H1 (cell line): ENCODE measurements at regions not wholly inside any gene's neighbourhood (a gene's known extent, or its start where the extent isn't known, plus 50 kb on each side); places are given as distances from the start of the nearest gene placed in this dataset.
A peak's percentile ranks its signal among the peaks of the same experiment; 100 is the strongest.

Experiments
- CTCF ChIA-PET: fragments of 300-600 bp; sonication (Branson Sonifier 250); formaldehyde crosslinking; loops from one replicate; lab custom pipeline; 2021; ENCODE audit not compliant: partially characterized antibody; lab: Charles Lee
- POLR2A ChIA-PET: fragments of 300-600 bp; sonication (Branson Sonifier 250); formaldehyde crosslinking; loops from one replicate; lab custom pipeline; 2021; ENCODE audit warnings: inconsistent platforms; ENCODE audit not compliant: partially characterized antibody; lab: Charles Lee
- DNase-seq, 2 experiments: peaks; one replicate each; pipeline versions ENCODE4 v3.0.0 to v3.0.0-alpha.2; 2010 to 2022; ENCODE audit warnings: low spot score in 2 of 2, low read depth in 1 of 2, mixed read lengths in 1 of 2
- FAIRE-seq: peaks from 2 replicates; lab custom pipeline; 2011; peaks lifted over from hg19 to GRCh38; lab: Jason Lieb, UNC
- H2AFZ ChIP-seq: 2 replicates; pipeline ENCODE4 v1.8.1; 2012; ENCODE audit warnings: low read length, inconsistent platforms
- H2AK5ac ChIP-seq: 2 replicates; pipeline ENCODE4 v1.6.1; 2013; ENCODE audit warnings: low read depth, low read length
- H2BK120ac ChIP-seq: replicated peaks from 2 replicates; pipeline ENCODE3; 2013; ENCODE audit warnings: low read depth, low read length, inconsistent platforms
- H2BK12ac ChIP-seq: 2 replicates; pipeline ENCODE4 v1.6.1; 2013; ENCODE audit warnings: low read depth, low read length
- H2BK15ac ChIP-seq: 2 replicates; pipeline ENCODE4 v1.6.1; 2013; ENCODE audit warnings: low read length
- H2BK20ac ChIP-seq: 2 replicates; pipeline ENCODE4 v1.6.1; 2013; ENCODE audit warnings: low read length
- H2BK5ac ChIP-seq: 2 replicates; pipeline ENCODE4 v1.6.1; 2013; ENCODE audit warnings: low read depth, low read length
- H3K14ac ChIP-seq: 2 replicates; pipeline ENCODE4 v1.6.1; 2013; ENCODE audit warnings: inconsistent platforms; ENCODE audit not compliant: insufficient read length
- H3K18ac ChIP-seq: 2 replicates; pipeline ENCODE4 v1.6.1; 2013; ENCODE audit warnings: low read length; ENCODE audit errors: extremely low read depth
- H3K23ac ChIP-seq: 2 replicates; pipeline ENCODE4 v1.6.1; 2013; ENCODE audit warnings: inconsistent platforms; ENCODE audit not compliant: insufficient read length
- H3K23me2 ChIP-seq: 2 replicates; pipeline ENCODE4 v1.6.1; 2013; ENCODE audit warnings: low read depth, low read length
- H3K27ac ChIP-seq: 2 replicates; pipeline ENCODE4 v1.6.1; 2011; ENCODE audit warnings: low read depth, low read length, inconsistent platforms
- H3K27me3 ChIP-seq, 4 experiments: replicated peaks in 1 of 4; 1 replicate in 1 of 4; 2 replicates in 3 of 4; pipeline versions ENCODE4 v1.6.1 to v1.8.1; 2011 to 2013; ENCODE audit warnings: low read length in 3 of 4, mild to moderate bottlenecking in 3 of 4, inconsistent platforms in 2 of 4, mixed read lengths in 2 of 4, moderate library complexity in 1 of 4; ENCODE audit not compliant: control insufficient read depth in 3 of 4, insufficient read depth in 3 of 4; ENCODE audit errors: extremely low read depth in 1 of 4
- H3K36me3 ChIP-seq, 4 experiments: 2 replicates each; pipeline versions ENCODE4 v1.6.1 to v1.8.1; 2011 to 2013; ENCODE audit warnings: mild to moderate bottlenecking in 4 of 4, low read length in 3 of 4, moderate library complexity in 2 of 4, control low read depth in 1 of 4, inconsistent platforms in 1 of 4; ENCODE audit not compliant: insufficient read depth in 4 of 4, control insufficient read depth in 2 of 4
- H3K4ac ChIP-seq: replicated peaks from 2 replicates; pipeline ENCODE3; 2013; ENCODE audit warnings: low read length, low read depth, mixed read lengths, inconsistent platforms; ENCODE audit not compliant: insufficient read length
- H3K4me1 ChIP-seq, 4 experiments: replicated peaks in 1 of 4; 1 replicate in 1 of 4; 2 replicates in 3 of 4; pipeline versions ENCODE4 v1.6.1 to v1.8.1; 2011 to 2013; ENCODE audit warnings: low read length in 3 of 4, inconsistent platforms in 2 of 4, mixed read lengths in 1 of 4; ENCODE audit not compliant: insufficient read depth in 4 of 4, control insufficient read depth in 3 of 4
- H3K4me2 ChIP-seq, 2 experiments: 2 replicates each; pipeline versions ENCODE4 v1.6.1 to v1.8.1; 2011 to 2013; ENCODE audit warnings: low read depth in 2 of 2, low read length in 2 of 2, control low read depth in 1 of 2, inconsistent platforms in 1 of 2, mild to moderate bottlenecking in 1 of 2; ENCODE audit not compliant: insufficient read depth in 1 of 2
- H3K4me3 ChIP-seq, 4 experiments: fragments of 200-600, 300-600 bp in 1 of 4; sonication (generic), shearing (Covaris generic), sonication (Bioruptor Twin) in 1 of 4; 2 replicates each; pipeline versions ENCODE4 v1.5.1 to v1.8.1; 2011 to 2016; ENCODE audit warnings: low read length in 4 of 4, low read depth in 3 of 4, control low read depth in 2 of 4, inconsistent platforms in 2 of 4, mild to moderate bottlenecking in 2 of 4, mixed read lengths in 1 of 4, moderate library complexity in 1 of 4; ENCODE audit not compliant: insufficient read depth in 2 of 4; ENCODE audit errors: extremely low read depth in 1 of 4
- H3K56ac ChIP-seq: replicated peaks from 2 replicates; pipeline ENCODE3; 2013; ENCODE audit warnings: low read depth, mild to moderate bottlenecking, mixed read lengths, low read length, inconsistent platforms; ENCODE audit not compliant: insufficient read length
- H3K79me1 ChIP-seq: 2 replicates; pipeline ENCODE4 v1.6.1; 2013; ENCODE audit warnings: low read depth, low read length, control low read depth
- H3K79me2 ChIP-seq, 2 experiments: 2 replicates each; pipeline versions ENCODE4 v1.6.1 to v1.8.1; 2012 to 2013; ENCODE audit warnings: low read length in 2 of 2, mild to moderate bottlenecking in 2 of 2, inconsistent platforms in 1 of 2; ENCODE audit not compliant: insufficient read depth in 2 of 2, control insufficient read depth in 1 of 2
- H3K9ac ChIP-seq, 4 experiments: replicated peaks in 1 of 4; 1 replicate in 1 of 4; 2 replicates in 3 of 4; pipeline versions ENCODE4 v1.6.1 to v1.8.1; 2011 to 2013; ENCODE audit warnings: low read depth in 3 of 4, low read length in 3 of 4, control low read depth in 2 of 4, mild to moderate bottlenecking in 2 of 4, moderate library complexity in 2 of 4, inconsistent platforms in 1 of 4; ENCODE audit errors: extremely low read depth in 1 of 4
- H3K9me3 ChIP-seq, 2 experiments: 2 replicates each; pipeline versions ENCODE4 v1.6.1 to v1.8.1; 2012 to 2013; ENCODE audit warnings: mild to moderate bottlenecking in 2 of 2, moderate library complexity in 2 of 2, control low read depth in 1 of 2, inconsistent platforms in 1 of 2, low read depth in 1 of 2, low read length in 1 of 2, mixed read lengths in 1 of 2; ENCODE audit not compliant: insufficient read depth in 2 of 2
- H4K20me1 ChIP-seq, 2 experiments: replicated peaks in 1 of 2; 2 replicates each; pipeline versions ENCODE3 to v1.8.1; 2011 to 2013; ENCODE audit warnings: inconsistent platforms in 2 of 2, low read length in 2 of 2, mild to moderate bottlenecking in 1 of 2; ENCODE audit not compliant: insufficient read depth in 2 of 2, control insufficient read depth in 1 of 2
- H4K5ac ChIP-seq: 2 replicates; pipeline ENCODE4 v1.6.1; 2013; ENCODE audit warnings: low read length, low read depth, mixed read lengths, inconsistent platforms; ENCODE audit not compliant: insufficient read length
- H4K8ac ChIP-seq: 2 replicates; pipeline ENCODE4 v1.8.0; 2013; ENCODE audit warnings: mild to moderate bottlenecking, moderate library complexity, low read length, inconsistent platforms; ENCODE audit not compliant: insufficient read depth; ENCODE audit errors: extremely low read depth
- H4K91ac ChIP-seq: replicated peaks from 2 replicates; pipeline ENCODE3; 2013; ENCODE audit warnings: low read length, mixed read lengths, inconsistent platforms; ENCODE audit not compliant: insufficient read length
- BACH1 ChIP-seq: IDR thresholded peaks from 2 replicates; pipeline ENCODE4 v1.6.1; 2012; ENCODE audit warnings: low read length, improper control_type of control experiment
- EZH2 ChIP-seq: fragments of 200-600 bp; sonication (generic); IDR thresholded peaks from 2 replicates; pipeline ENCODE4 v1.7.1; 2012; ENCODE audit warnings: low read depth, mild to moderate bottlenecking, moderate library complexity, low read length, inconsistent platforms; ENCODE audit not compliant: severe bottlenecking
- KDM4A ChIP-seq: IDR thresholded peaks from one replicate; pipeline ENCODE4 v1.7.1; 2012; ENCODE audit warnings: low read depth, mild to moderate bottlenecking, moderate library complexity, low read length, inconsistent platforms; ENCODE audit not compliant: severe bottlenecking
- MAFK ChIP-seq: IDR thresholded peaks from 2 replicates; pipeline ENCODE4 v1.6.1; 2012; ENCODE audit warnings: low read depth, mild to moderate bottlenecking, improper control_type of control experiment, low read length
- RAD21 ChIP-seq, 2 experiments: IDR thresholded peaks in 1 of 2; conservative IDR thresholded peaks in 1 of 2; 2 replicates each; pipeline ENCODE4 v1.6.1; 2011; ENCODE audit warnings: low read depth in 2 of 2, low read length in 2 of 2, improper control_type of control experiment in 1 of 2, inconsistent platforms in 1 of 2, mild to moderate bottlenecking in 1 of 2, moderate library complexity in 1 of 2
- RBBP5 ChIP-seq: IDR thresholded peaks from 2 replicates; pipeline ENCODE4 v1.7.1; 2012; ENCODE audit warnings: low read depth, mild to moderate bottlenecking, inconsistent platforms, low read length, moderate library complexity, borderline replicate concordance
- RXRA ChIP-seq: IDR thresholded peaks from 2 replicates; pipeline ENCODE4 v1.6.1; 2011; ENCODE audit warnings: low read depth, mild to moderate bottlenecking, low read length, moderate library complexity; ENCODE audit not compliant: insufficient read depth
- SRF ChIP-seq: IDR thresholded peaks from 2 replicates; pipeline ENCODE4 v1.6.1; 2011; ENCODE audit warnings: mild to moderate bottlenecking, low read depth, low read length, moderate library complexity
- SUZ12 ChIP-seq: fragments of 200-600 bp; sonication (generic); IDR thresholded peaks from 2 replicates; pipeline ENCODE4 v1.6.1; 2012; ENCODE audit warnings: mild to moderate bottlenecking, inconsistent platforms, low read length, moderate library complexity, mixed read lengths
- TBP ChIP-seq: IDR thresholded peaks from 2 replicates; pipeline ENCODE4 v1.6.1; 2011; ENCODE audit warnings: low read depth, low read length, improper control_type of control experiment
- WGBS, 2 experiments: shearing (Covaris generic) in 1 of 2; methylation state at CpG; one replicate each; pipeline versions ENCODE4 v1.1.6 to v1.1.7; 2013 to 2015; ENCODE audit warnings: low lambda C conversion rate in 2 of 2, mixed read lengths in 2 of 2, inconsistent platforms in 1 of 2, low coverage in 1 of 2, missing lambda C conversion rate in 1 of 2; ENCODE audit not compliant: insufficient replicate concordance in 2 of 2, insufficient coverage in 1 of 2, insufficient read length in 1 of 2; ENCODE audit errors: extremely low coverage in 1 of 2, missing lambda C conversion rate in 1 of 2; 5-methylcytosine and 5-hydroxymethylcytosine counted together
- TF ChIP-seq, protein P1 (sequence below): IDR thresholded peaks from 2 replicates; pipeline ENCODE4 v1.6.1; 2012; ENCODE audit warnings: low read length, inconsistent platforms

DNA sequence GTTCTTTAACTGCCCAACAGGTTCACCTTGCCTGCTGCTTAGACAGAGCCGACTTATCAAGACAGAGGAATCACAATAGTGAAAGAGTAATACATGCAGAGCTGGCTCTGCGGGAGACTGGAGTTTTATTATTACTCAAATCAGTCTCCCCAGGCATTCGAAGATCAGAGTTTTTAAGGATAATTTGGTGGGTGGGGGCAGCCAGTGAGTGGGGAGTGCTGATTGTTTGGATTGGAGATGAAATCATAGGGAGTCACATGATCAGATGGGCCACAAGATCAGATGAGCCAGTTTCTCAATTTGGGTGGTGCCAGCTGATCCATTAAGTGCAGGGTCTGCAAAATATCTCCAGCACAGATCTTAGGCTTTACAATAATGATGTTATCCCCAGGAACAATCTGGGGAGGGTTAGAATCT is 131.3 kb downstream of the AKR1D1 start:
- Histone ChIP-seq H2BK12ac (peak overlapping the region; percentile 62; the same call in 1 of the 2 replicates), H2BK15ac (no peak overlapping the region), H3K14ac (no peak overlapping the region), H3K79me1 (no peaks in the 10 kb centered on the region), H4K5ac (peak overlapping the region; percentile 79), H4K20me1 (no peaks in the 10 kb centered on the region), H2AFZ (no peak overlapping the region), H2BK20ac (peak overlapping the region; percentile 77), H4K91ac (no peak overlapping the region), H2AK5ac (peak overlapping the region; percentile 87), H3K23me2 (no peaks in the 10 kb centered on the region), H3K79me2 (no peaks in the 10 kb centered on the region), H3K18ac (peak overlapping the region; percentile 96), H3K4ac (no peak overlapping the region), H3K4me2 (peak overlapping the region; percentile 12 to 46; a peak in 2 of 4 replicates), H3K4me3 (peak overlapping the region in 1 of 4 experiments; percentile 21; a peak in 1 of 8 replicates), H2BK5ac (peak overlapping the region; percentile 99), H3K9me3 (no peaks in the 10 kb centered on the region), H4K8ac (no peak overlapping the region), H3K27ac (peak overlapping the region; percentile 78), H3K23ac (no peak overlapping the region), H3K9ac (no peak overlapping the region), H3K4me1 (peaks cover 14 to 39% (median 31%) of the 10 kb centered on the region in 4 experiments), H3K56ac (no peak overlapping the region), H2BK120ac (peak overlapping the region; percentile 84), H3K36me3 (no peaks in the 10 kb centered on the region; a peak in 1 of 8 replicates), H3K27me3 (no peaks in the 10 kb centered on the region; a peak in 2 of 7 replicates)
- DNase-seq (peak; percentile 67 to 76), FAIRE-seq (no peak)
- 2% methylated on average over 3 of the region's 3 CpGs; no CpG with 5 or more reads in 1 of the 2 experiments for WGBS, 2 experiments
- ChIA-PET CTCF (interaction anchor here (0.8 to 2.2 kb wide), 3 partner anchors 15 to 143 kb away, joined by 3 to 4 read pairs (median 4); no protein-coding TSS in a partner anchor), POLR2A (interaction anchor here (0.7 to 3.9 kb wide), 14 partner anchors 10 to 319 kb away, joined by 3 to 27 read pairs (median 4); partner anchors contain the start of gene TRIM24)
- no peak for TF ChIP-seq TBP
- no peak for TF ChIP-seq SRF
- no peak for TF ChIP-seq BACH1
- TF ChIP-seq RAD21 (IDR thresholded peaks at IDR 0.05 in 1 of 2, conservative IDR thresholded peaks at IDR 0.05 in 1 of 2; ENCODE audit: low read depth in 2 of 2, low read length in 2 of 2), result peak in 1 of 2 experiments; percentile 28; a peak in 1 of 4 replicates
- TF ChIP-seq, protein P1, sequence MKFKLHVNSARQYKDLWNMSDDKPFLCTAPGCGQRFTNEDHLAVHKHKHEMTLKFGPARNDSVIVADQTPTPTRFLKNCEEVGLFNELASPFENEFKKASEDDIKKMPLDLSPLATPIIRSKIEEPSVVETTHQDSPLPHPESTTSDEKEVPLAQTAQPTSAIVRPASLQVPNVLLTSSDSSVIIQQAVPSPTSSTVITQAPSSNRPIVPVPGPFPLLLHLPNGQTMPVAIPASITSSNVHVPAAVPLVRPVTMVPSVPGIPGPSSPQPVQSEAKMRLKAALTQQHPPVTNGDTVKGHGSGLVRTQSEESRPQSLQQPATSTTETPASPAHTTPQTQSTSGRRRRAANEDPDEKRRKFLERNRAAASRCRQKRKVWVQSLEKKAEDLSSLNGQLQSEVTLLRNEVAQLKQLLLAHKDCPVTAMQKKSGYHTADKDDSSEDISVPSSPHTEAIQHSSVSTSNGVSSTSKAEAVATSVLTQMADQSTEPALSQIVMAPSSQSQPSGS, result peak; percentile 18; the same call in 1 of the 2 replicates
- TF ChIP-seq RBBP5, result no peak
- no peak for TF ChIP-seq RXRA
- TF ChIP-seq EZH2, result no peak
- no peak for TF ChIP-seq SUZ12
- TF ChIP-seq KDM4A, result no peak
- TF ChIP-seq MAFK, result no peak
